Activated CD4-positive, alpha-beta T cell treated with anti-CD3 and anti-CD28 coated beads, Interleukin-2, amount 50 U/mL, for 16 hours (primary cell): ENCODE measurements at regions not wholly inside any gene's neighbourhood (a gene's known extent, or its start where the extent isn't known, plus 50 kb on each side); places are given as distances from the start of the nearest gene placed in this dataset.
A peak's percentile ranks its signal among the peaks of the same experiment; 100 is the strongest.
"Not testable (repeated sequence)": the region's sequence is repeated elsewhere in the genome, so short reads cannot be mapped to it uniquely, and the experiment has no call there.

Experiments
- DNase-seq: peaks from one replicate; pipeline ENCODE4 v3.0.0-alpha.2; 2020

DNA sequence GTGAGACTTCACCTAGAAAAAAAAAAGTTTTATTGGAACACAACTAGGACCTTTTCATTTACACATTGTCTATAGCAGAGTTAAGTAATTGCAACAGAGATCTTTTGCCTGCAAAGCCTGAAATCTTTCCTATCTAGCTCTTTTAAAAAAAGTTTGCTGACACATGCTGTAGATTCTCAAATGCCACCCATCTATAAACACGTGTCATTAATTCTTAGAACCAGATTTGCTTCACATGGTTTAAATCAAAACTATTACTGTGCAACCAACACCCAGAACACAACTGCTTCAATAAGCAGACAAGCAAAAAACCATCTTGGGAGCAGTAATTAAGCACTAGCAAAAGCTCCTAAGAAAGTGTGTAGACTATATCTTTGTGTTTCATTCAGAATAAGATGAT, 55.0 kb downstream of the OXSM start:
- no peak for DNase-seq

DNA sequence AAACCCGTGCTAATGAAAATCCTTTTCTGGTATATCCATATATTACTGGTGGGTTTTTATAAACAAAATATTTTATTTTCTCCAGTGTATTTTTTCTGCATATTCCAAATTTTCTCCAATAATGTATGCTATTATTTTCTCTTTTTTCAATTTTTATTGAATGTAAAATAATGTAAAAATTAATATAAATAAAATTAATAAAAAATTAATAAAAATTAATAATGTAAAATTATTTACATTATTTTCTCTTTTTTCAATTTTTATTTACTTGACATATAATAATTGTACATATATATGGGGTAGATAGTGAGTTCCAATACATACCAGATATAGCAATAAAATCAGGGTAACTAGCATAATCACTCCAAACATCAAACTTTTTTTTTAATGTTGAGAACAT, 56.4 kb downstream of the OXSM start:
- DNase-seq: no peak

GRCh38 chr3:25849091-25849490, 59.2 kb downstream of the OXSM start:
- DNase-seq: no peak

- DNase-seq: no peak
Measured at GRCh38 chr3:25849641-25850385, 59.9 kb downstream of the OXSM start.

- not testable (repeated sequence) for DNase-seq
Measured at GRCh38 chr3:25851693-25852259, 61.9 kb downstream of the OXSM start.

- DNase-seq: no peak
Measured at GRCh38 chr3:25854214-25854613, 64.3 kb downstream of the OXSM start.

- DNase-seq: no peak
Measured at GRCh38 chr3:25854635-25855034, 64.7 kb downstream of the OXSM start.

GRCh38 chr3:25855266-25855784, 65.4 kb downstream of the OXSM start:
- DNase-seq: no peak

DNA sequence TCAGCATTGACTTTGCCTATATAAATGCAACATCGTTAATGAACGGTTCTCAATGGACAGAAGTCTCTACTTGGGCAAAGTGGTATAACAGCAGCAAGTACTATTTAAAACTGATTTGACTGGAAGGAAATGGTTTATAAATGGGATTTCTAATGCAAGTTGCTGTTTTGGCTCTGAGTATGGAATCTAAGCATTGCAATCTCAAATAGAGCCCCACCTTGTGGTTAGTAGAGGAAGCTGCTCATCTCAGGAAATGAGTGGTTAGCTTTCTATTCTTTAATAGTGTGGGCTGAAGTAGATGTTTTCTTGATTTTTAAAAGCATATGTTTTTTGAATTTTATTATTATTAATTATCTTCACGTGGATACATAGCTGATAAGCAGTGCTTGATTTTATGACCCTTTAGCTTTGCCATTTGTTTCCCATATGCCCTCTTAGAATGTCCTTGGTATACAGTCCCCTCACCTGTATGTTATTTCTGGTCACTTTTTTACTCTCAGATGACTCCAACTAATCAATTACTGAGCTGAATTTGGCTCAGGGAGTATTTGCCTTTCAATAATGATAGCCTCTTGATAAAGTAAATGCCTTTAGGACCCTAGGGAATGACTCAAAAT, 67.1 kb downstream of the OXSM start:
- peak; percentile 36 for DNase-seq

DNA sequence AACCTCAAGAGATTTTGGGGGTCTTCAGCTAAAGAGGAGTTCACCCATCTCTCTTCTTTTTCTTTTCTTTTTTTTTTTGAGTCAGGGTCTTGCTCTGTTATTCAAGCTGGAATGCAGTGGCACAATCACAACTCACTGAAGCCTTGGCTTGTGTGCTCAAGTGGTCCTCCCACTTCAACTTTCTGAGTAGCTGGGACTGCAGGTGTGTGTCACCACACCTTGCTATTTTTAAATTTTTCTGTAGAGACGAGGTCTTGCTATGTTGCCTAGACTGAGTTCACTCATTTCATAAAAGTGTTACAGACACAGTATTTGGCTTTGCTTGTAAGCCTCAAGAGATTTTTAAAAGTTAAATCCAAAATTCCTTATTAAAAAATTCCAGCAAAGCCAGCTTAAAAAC, 71.7 kb downstream of the OXSM start:
- no peak for DNase-seq

- no peak for DNase-seq
Measured at GRCh38 chr3:25863011-25863415, 73.1 kb downstream of the OXSM start.

DNA sequence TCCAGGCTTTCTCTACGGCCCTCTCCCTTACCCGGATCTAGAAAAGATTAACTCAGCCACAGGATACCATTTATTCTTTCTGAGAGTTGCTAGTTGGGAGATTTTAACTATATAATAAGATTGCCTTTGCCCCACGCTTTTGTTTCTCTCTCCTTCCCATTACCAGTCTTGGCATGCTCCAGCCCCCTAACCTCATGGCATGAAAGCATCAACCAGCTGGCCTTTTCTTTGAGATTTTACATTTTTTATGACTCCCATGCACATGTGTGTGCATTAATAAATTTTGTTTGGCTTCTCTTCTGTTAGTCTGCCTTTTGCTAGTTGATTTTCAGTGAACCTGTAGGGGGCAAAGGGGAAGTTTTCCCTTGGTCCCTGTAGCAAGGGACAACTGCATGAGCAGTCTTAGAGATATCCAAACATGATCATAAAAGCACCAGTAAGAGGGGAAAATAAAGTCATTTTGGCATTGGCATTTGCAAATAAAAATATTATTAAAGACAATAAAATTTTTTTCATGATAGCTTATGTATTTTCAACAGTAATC, 73.6 kb downstream of the OXSM start:
- DNase-seq: no peak

- DNase-seq: no peak
Measured at GRCh38 chr3:25870452-25870851, 80.6 kb downstream of the OXSM start.

GRCh38 chr3:25872200-25872877, 82.4 kb downstream of the OXSM start:
- DNase-seq: no peak

GRCh38 chr3:25883492-25883891, 93.6 kb downstream of the OXSM start:
- DNase-seq: no peak

DNA sequence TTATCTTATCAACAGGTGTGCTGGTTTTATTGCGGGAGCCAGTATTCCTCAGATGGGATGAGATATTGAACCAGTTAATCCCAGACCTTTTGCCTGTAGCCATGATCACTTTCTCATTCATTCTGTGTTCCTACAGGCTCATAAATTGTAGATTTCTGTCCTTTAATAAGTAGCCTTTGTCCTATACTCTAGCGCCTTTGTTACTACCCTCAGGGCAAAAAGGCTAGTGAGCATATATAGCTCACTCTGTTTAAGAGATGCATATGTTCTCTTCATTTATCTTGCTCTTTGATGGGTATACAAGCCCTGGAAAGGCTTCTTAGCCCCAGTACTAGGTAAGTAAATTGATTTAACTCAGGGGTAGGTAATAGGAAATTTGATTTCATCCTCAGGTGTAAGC, 95.1 kb downstream of the OXSM start:
- no peak for DNase-seq

DNA sequence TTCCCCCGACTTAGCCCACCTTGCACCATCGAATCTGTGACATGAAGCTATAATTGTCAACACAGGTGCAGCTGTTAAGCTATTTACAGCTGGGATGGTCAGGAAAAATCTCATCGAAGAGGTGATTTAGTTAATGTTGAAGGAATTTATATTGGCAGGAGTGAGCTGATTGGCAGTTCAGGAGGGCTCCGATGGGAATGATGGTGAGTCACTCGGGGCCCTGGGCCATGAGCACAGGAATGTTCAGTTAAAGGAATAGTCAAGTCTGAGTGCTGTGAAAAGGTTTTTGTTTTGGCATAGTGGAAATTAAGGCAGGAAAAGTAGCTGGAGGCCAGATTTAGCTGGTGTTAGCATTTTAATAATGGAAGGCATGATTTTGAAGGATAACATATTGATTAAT, 95.7 kb downstream of the OXSM start:
- no peak for DNase-seq

- no peak for DNase-seq
Measured at GRCh38 chr3:25887907-25888306, 98.0 kb downstream of the OXSM start.

- no peak for DNase-seq
Measured at GRCh38 chr3:25888892-25889524, 99.1 kb downstream of the OXSM start.

- no peak for DNase-seq
Measured at GRCh38 chr3:25889525-25889917, 99.6 kb downstream of the OXSM start.

- no peak for DNase-seq
Measured at GRCh38 chr3:25894101-25894500, 104.2 kb downstream of the OXSM start.

GRCh38 chr3:25895031-25895430, 105.1 kb downstream of the OXSM start:
- no peak for DNase-seq

DNA sequence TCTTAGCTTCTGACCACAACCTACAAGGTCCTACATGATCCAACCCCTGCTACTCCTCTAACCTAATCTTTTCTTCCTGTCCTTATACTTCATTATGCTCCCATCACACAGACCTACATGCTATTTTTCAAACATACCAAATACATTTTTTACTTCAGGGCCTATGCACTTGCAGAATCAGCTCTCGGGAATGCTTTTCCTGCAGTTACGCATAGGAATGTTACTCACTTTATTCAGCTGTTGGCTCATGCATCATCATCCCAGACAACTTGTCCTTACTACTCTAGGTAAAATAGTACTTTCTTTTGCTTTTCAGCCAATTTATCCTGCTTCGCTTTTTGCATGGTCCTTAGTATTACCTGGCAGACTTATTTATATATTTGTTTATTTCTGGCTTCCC, 105.6 kb downstream of the OXSM start:
- DNase-seq: no peak
